ENCODE measurements at regions not wholly inside any gene's neighbourhood (a gene's known extent, or its start where the extent isn't known, plus 50 kb on each side); places are given as distances from the start of the nearest gene placed in this dataset.

- no peak for TF ChIP-seq CTCF (IDR thresholded peaks at IDR 0.05; ENCODE audit: low read depth, low read length)
- TF ChIP-seq EZH2phosphoT487 (IDR thresholded peaks at IDR 0.05; ENCODE audit: low read depth) = no peak
Observed at GRCh38 chr5:117072439-117072838, 497.8 kb upstream of the SEMA6A start.

Data from OCI-LY3 (cell line).